ENCODE measurements at regions not wholly inside any gene's neighbourhood (a gene's known extent, or its start where the extent isn't known, plus 50 kb on each side); places are given as distances from the start of the nearest gene placed in this dataset.

DNA sequence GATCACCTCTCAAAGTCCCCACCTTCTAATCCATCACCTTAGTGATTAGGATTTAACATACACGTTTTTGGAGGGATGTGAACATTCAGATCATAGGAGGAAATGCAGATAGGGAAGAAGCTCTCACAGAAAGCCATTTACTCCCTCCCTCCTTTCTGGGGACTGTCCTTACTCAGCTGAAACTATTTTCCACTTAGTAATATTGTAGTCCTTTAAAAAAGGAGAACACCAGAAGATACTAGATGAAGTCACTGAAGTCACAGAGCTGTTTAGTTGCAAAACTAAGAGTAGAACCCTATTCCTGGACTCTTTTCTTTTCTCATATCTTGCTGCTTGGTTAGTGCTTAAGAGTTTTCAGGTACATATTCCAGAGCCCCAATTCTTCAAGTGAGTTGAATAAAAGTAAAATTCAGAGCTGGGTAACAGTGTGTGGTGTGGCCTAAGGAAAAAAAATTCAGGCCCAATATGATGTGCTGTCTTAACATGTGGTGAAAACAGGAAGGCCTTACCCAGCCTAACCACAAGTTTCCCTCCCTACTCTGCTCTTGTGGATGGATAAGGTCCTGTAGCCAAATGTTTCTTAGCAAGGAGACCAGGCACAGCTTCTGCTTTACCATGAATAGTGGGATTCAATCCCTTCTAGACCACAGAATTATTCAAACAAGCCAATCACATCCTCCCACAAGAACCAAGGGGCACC lies 135.7 kb downstream of the INHBA start:
- Histone ChIP-seq H3K4me3 (ENCODE audit: low read depth in 1 of 3, low read length in 3 of 3) (no peak overlapping the region), H3K27ac (ENCODE audit: low read depth in 1 of 2, low read length in 2 of 2) (no peak overlapping the region), H3K36me3 (ENCODE audit: control insufficient read depth in 4 of 4, insufficient read depth in 3 of 4, low read depth in 1 of 4, low read length in 3 of 4) (no peaks in the 10 kb centered on the region), H3K9me3 (ENCODE audit: control insufficient read depth in 4 of 4, low read length in 3 of 4) (no peaks in the 10 kb centered on the region), H3K4me1 (ENCODE audit: control insufficient read depth in 4 of 4, insufficient read depth in 4 of 4, low read length in 3 of 4) (no peaks in the 10 kb centered on the region), H3K9ac (ENCODE audit: low read depth in 1 of 2, low read length in 2 of 2) (no peak overlapping the region), H3K27me3 (ENCODE audit: control insufficient read depth in 4 of 4, insufficient read depth in 4 of 4, low read length in 3 of 4) (no peaks in the 10 kb centered on the region)
- TF ChIP-seq NR2F2 (IDR thresholded peaks at IDR 0.05), result no peak
- no peak for TF ChIP-seq RXRA (IDR thresholded peaks at IDR 0.05)
- TF ChIP-seq HNF4A (conservative IDR thresholded peaks at IDR 0.05), result no peak
- no peak for TF ChIP-seq GABPA (IDR thresholded peaks at IDR 0.05 in 1 of 2, conservative IDR thresholded peaks at IDR 0.05 in 1 of 2)
- no peak for TF ChIP-seq FOXA1 (IDR thresholded peaks at IDR 0.05)
- TF ChIP-seq EGR1 (IDR thresholded peaks at IDR 0.05; ENCODE audit: low read depth in 2 of 2), result no peak
- no peak for TF ChIP-seq SP1 (IDR thresholded peaks at IDR 0.05)
- TF ChIP-seq, protein P1, sequence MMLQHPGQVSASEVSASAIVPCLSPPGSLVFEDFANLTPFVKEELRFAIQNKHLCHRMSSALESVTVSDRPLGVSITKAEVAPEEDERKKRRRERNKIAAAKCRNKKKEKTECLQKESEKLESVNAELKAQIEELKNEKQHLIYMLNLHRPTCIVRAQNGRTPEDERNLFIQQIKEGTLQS (IDR thresholded peaks at IDR 0.05), result no peak
- 46% methylated on average over 1 of the region's 1 CpG for WGBS
- DNase-seq (ENCODE audit: low spot score), result no peak

DNA sequence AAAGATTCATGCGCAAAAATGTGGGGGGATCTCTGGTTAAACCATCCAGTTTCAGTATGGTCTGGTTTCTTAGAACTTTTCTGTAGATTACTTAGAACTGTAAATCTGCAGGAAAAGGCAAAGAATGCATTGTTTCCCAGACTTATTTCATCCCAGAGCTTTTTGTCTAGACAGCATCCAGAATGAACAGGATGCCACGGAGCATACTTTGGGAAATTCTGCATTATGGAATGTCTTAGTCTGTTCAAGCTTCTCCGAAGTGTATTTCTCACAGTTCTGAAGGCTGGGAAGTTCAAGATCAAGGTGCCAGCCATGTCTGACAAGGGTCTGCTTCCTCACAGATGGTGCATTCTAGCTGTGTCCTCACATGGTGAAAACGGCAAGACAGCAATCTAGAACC lies 136.3 kb downstream of the INHBA start:
- Histone ChIP-seq H3K36me3 (ENCODE audit: control insufficient read depth in 4 of 4, insufficient read depth in 3 of 4, low read depth in 1 of 4, low read length in 3 of 4) (no peaks in the 10 kb centered on the region), H3K27ac (ENCODE audit: low read depth in 1 of 2, low read length in 2 of 2) (no peak overlapping the region), H3K27me3 (ENCODE audit: control insufficient read depth in 4 of 4, insufficient read depth in 4 of 4, low read length in 3 of 4) (no peaks in the 10 kb centered on the region), H3K4me3 (ENCODE audit: low read depth in 1 of 3, low read length in 3 of 3) (no peak overlapping the region), H3K9ac (ENCODE audit: low read depth in 1 of 2, low read length in 2 of 2) (no peak overlapping the region), H3K9me3 (ENCODE audit: control insufficient read depth in 4 of 4, low read length in 3 of 4) (no peaks in the 10 kb centered on the region), H3K4me1 (ENCODE audit: control insufficient read depth in 4 of 4, insufficient read depth in 4 of 4, low read length in 3 of 4) (no peaks in the 10 kb centered on the region)
- DNase-seq (ENCODE audit: low spot score), result no peak
- TF ChIP-seq SP1 (IDR thresholded peaks at IDR 0.05) (no peak), HNF4G (IDR thresholded peaks at IDR 0.05) (no peak), FOXA1 (IDR thresholded peaks at IDR 0.05) (no peak), RAD21 (IDR thresholded peaks at IDR 0.05) (no peak), HNF4A (conservative IDR thresholded peaks at IDR 0.05) (no peak), GABPA (IDR thresholded peaks at IDR 0.05 in 1 of 2, conservative IDR thresholded peaks at IDR 0.05 in 1 of 2) (no peak), JUND (IDR thresholded peaks at IDR 0.05) (no peak), NR2F2 (IDR thresholded peaks at IDR 0.05) (no peak), YY1 (IDR thresholded peaks at IDR 0.05) (no peak), FOXA2 (IDR thresholded peaks at IDR 0.05) (no peak), RXRA (IDR thresholded peaks at IDR 0.05) (no peak), TAF1 (conservative IDR thresholded peaks at IDR 0.05) (no peak), EGR1 (IDR thresholded peaks at IDR 0.05; ENCODE audit: low read depth in 2 of 2) (no peak)
- TF ChIP-seq, protein P2, sequence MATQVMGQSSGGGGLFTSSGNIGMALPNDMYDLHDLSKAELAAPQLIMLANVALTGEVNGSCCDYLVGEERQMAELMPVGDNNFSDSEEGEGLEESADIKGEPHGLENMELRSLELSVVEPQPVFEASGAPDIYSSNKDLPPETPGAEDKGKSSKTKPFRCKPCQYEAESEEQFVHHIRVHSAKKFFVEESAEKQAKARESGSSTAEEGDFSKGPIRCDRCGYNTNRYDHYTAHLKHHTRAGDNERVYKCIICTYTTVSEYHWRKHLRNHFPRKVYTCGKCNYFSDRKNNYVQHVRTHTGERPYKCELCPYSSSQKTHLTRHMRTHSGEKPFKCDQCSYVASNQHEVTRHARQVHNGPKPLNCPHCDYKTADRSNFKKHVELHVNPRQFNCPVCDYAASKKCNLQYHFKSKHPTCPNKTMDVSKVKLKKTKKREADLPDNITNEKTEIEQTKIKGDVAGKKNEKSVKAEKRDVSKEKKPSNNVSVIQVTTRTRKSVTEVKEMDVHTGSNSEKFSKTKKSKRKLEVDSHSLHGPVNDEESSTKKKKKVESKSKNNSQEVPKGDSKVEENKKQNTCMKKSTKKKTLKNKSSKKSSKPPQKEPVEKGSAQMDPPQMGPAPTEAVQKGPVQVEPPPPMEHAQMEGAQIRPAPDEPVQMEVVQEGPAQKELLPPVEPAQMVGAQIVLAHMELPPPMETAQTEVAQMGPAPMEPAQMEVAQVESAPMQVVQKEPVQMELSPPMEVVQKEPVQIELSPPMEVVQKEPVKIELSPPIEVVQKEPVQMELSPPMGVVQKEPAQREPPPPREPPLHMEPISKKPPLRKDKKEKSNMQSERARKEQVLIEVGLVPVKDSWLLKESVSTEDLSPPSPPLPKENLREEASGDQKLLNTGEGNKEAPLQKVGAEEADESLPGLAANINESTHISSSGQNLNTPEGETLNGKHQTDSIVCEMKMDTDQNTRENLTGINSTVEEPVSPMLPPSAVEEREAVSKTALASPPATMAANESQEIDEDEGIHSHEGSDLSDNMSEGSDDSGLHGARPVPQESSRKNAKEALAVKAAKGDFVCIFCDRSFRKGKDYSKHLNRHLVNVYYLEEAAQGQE (IDR thresholded peaks at IDR 0.05), result no peak
- TF ChIP-seq, protein P3, sequence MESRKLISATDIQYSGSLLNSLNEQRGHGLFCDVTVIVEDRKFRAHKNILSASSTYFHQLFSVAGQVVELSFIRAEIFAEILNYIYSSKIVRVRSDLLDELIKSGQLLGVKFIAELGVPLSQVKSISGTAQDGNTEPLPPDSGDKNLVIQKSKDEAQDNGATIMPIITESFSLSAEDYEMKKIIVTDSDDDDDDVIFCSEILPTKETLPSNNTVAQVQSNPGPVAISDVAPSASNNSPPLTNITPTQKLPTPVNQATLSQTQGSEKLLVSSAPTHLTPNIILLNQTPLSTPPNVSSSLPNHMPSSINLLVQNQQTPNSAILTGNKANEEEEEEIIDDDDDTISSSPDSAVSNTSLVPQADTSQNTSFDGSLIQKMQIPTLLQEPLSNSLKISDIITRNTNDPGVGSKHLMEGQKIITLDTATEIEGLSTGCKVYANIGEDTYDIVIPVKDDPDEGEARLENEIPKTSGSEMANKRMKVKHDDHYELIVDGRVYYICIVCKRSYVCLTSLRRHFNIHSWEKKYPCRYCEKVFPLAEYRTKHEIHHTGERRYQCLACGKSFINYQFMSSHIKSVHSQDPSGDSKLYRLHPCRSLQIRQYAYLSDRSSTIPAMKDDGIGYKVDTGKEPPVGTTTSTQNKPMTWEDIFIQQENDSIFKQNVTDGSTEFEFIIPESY (IDR thresholded peaks at IDR 0.05), result no peak
- TF ChIP-seq, protein P4, sequence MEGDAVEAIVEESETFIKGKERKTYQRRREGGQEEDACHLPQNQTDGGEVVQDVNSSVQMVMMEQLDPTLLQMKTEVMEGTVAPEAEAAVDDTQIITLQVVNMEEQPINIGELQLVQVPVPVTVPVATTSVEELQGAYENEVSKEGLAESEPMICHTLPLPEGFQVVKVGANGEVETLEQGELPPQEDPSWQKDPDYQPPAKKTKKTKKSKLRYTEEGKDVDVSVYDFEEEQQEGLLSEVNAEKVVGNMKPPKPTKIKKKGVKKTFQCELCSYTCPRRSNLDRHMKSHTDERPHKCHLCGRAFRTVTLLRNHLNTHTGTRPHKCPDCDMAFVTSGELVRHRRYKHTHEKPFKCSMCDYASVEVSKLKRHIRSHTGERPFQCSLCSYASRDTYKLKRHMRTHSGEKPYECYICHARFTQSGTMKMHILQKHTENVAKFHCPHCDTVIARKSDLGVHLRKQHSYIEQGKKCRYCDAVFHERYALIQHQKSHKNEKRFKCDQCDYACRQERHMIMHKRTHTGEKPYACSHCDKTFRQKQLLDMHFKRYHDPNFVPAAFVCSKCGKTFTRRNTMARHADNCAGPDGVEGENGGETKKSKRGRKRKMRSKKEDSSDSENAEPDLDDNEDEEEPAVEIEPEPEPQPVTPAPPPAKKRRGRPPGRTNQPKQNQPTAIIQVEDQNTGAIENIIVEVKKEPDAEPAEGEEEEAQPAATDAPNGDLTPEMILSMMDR (IDR thresholded peaks at IDR 0.05; ENCODE audit: low read depth, low read length, missing input control), result no peak
- TF ChIP-seq, protein P1 (IDR thresholded peaks at IDR 0.05), result no peak
- WGBS, result 90% methylated on average over 4 of the region's 4 CpGs

Data from liver (tissue), 8 donors.